ENCODE measurements at regions not wholly inside any gene's neighbourhood (a gene's known extent, or its start where the extent isn't known, plus 50 kb on each side); places are given as distances from the start of the nearest gene placed in this dataset.
"Not testable (repeated sequence)": the region's sequence is repeated elsewhere in the genome, so short reads cannot be mapped to it uniquely, and the experiment has no call there.

DNA sequence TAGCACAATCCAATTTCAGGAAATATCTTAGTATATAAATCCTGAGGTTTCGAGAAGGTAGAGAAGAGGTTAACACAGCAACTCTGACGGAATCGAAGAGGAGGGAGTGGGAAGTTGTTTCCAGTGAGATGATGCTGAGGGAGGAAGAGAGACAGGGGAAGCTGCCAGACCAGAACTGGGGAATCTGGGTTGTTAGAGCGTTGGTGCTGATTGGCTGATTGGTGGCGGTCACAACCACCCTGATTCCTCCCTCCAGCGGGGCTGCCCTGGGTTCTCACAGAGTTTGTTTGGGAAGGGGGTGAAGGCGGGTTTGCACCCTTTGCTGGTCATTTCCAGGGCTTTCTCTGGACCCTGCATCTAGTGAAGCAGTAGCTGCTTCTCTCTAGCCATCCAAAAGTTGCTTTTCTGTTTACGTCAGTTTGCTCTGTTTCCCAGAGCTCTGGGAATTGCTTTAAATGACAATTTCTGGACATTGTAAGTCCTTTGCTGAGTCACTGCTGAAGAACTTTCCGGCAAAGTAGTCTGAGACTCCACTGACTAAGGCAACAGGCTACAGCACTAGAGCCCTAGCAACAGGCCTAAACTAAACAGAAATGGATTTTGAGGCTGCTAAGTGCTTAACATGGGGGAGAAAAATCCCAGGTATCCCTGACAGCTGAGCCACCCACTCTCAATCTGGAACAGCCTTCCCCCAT is 90.1 kb downstream of the TENT5C start:
- Mint-ChIP-seq H3K27ac (no peak overlapping the region), H3K4me3 (no peak overlapping the region), H3K36me3 (no peaks in the 10 kb centered on the region), H3K4me1 (peaks cover 0 to 2% (median 0%) of the 10 kb centered on the region in 3 donors), H3K27me3 (peaks cover 14% of the 10 kb centered on the region), H3K9me3 (no peaks in the 10 kb centered on the region)

DNA sequence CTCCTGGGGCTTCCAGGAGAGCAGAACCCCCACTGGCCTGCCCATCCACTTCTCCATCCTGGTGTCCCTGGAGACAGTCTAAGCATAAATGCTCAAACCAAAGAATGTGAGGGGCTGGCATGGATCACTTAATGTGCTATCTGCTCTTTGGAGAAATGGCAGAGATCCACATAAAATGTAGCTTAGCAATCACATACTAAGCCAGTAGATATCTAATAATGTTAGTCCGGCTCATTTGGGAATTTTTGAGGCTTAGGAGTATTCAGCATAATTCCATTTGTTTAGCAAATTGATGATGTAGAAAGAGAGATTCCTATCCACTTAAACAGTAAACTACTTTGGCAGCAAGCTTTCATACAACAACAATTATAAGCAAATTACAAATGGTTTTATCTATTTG is 90.7 kb downstream of the TENT5C start:
- peaks cover 14% of the 10 kb centered on the region for H3K27me3 Mint-ChIP-seq

DNA sequence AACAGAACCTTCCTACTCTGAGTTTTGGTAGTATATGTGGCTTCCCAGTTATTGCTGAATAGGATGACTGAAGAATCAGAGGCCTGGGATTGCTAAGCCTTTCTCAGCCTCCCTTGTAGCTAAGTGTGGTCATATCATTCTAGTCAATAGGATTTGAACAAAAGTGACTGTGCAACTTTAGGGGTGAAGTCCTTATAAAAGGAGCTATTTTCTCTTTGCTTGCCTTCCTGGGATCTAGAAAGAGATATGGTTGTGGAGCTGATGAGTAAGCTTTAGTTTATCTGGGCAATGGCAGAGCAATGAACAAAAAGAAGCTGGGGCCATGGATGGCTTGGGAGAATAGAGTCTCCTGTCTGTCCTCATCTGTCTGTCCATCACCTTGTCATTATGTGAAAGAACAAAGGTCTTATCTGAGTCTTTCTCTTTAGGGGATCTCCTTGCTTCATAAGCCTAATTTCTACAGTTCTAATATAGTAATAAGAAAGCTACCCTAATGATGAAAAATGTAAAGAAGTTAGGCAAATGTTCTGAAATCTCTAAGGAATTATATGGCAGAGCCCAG is 91.5 kb downstream of the TENT5C start:
- H3K4me1 Mint-ChIP-seq: peaks cover 0 to 2% (median 0%) of the 10 kb centered on the region in 3 donors
- H3K27me3 Mint-ChIP-seq: peaks cover 14% of the 10 kb centered on the region
- no peak overlapping the region for H3K27ac Mint-ChIP-seq
- H3K9me3 Mint-ChIP-seq: no peaks in the 10 kb centered on the region
- H3K36me3 Mint-ChIP-seq: no peaks in the 10 kb centered on the region
- H3K4me3 Mint-ChIP-seq: no peak overlapping the region

More for the DNA sequence above, 90.7 kb downstream of the TENT5C start:
- Mint-ChIP-seq H3K4me1 (peaks cover 0 to 2% (median 0%) of the 10 kb centered on the region in 3 donors), H3K4me3 (no peak overlapping the region), H3K36me3 (no peaks in the 10 kb centered on the region), H3K9me3 (no peaks in the 10 kb centered on the region), H3K27ac (no peak overlapping the region)

DNA sequence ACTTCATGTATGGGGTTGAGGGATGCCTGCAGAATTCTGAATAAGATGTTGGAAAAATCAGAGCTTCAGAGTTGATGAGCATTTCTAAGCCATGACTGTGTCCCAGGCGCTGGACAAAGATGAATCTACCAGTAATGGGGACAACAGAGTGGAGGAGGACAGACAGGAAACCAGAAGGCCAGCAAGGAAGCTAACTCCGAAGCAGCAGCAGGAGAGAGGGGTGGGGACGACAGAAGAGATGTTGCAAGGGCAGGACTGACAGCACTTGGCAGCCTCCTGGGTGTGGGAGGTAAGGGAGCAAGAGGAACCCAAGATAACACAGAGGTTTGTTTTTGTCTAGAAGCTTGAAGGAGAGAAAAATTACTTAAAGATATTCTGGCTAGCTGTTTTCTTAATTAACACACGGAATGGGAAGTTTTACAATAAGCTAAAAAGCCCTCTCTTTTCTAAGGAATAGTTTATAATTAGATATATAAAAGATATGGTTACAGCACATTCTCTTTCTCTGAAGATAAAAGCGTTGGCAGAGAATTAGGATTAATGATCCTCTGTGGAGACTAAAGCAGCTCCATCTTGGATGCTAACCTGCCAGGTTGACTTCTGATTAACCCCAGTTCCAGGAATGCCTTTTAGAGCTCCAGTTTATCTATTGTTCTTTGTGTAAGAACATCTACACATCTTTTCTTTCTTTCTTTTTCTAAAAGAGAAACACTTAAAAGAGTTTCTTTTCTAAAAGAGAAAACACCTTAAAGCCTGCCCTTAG is 92.7 kb downstream of the TENT5C start:
- Mint-ChIP-seq H3K27ac (no peak overlapping the region), H3K9me3 (no peaks in the 10 kb centered on the region), H3K27me3 (peaks cover 14% of the 10 kb centered on the region), H3K4me1 (peaks cover 0 to 1% (median 0%) of the 10 kb centered on the region in 3 donors), H3K36me3 (no peaks in the 10 kb centered on the region), H3K4me3 (no peak overlapping the region)

DNA sequence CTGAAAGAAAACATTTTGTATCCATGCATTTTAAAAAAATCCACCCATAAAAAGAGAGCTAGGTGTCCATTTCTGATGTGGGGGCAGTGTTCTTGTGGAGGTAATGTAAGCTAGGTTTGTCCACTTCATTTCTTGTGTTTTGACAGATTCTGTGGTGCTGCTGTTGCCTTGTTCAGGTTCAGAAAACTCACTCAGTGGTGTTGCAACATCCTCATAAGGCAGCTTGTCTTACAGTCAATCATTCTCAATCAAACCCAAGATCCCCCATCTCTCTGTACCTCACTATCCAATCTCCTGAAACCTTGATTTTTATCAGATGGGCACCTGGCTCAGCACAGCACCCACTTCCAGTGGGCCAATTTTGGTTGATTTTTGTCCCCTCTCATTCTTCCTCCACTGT is 94.1 kb downstream of the TENT5C start:
- Mint-ChIP-seq H3K27ac (no peak overlapping the region), H3K4me1 (no peaks in the 10 kb centered on the region), H3K36me3 (no peaks in the 10 kb centered on the region), H3K4me3 (no peak overlapping the region), H3K27me3 (peaks cover 7% of the 10 kb centered on the region), H3K9me3 (no peaks in the 10 kb centered on the region)

DNA sequence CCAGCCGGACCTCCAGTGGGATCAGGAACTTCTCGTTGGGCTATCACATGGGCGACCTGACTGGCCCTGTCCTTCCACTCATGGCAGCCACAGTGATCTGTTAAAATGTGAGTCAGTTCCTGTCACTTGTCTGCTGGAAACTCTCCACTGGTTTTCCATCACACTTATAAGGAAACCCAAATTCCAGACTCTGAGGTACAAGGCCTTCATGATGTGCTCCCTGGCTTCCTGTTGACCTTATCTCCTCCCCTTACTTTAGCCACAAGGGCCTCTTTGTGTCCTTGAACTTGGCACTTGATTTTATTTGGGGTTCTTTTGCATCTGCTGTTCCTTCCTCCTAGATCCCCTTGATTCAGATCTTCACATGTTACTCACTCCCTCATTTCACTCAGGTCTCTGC is 96.8 kb downstream of the TENT5C start:
- peaks cover 4% of the 10 kb centered on the region for H3K36me3 Mint-ChIP-seq
- H3K27me3 Mint-ChIP-seq: peaks cover 4% of the 10 kb centered on the region
- H3K4me3 Mint-ChIP-seq: no peak overlapping the region
- no peaks in the 10 kb centered on the region for H3K4me1 Mint-ChIP-seq
- H3K9me3 Mint-ChIP-seq: peaks cover 0 to 5% (median 0%) of the 10 kb centered on the region in 3 donors
- no peak overlapping the region for H3K27ac Mint-ChIP-seq

DNA sequence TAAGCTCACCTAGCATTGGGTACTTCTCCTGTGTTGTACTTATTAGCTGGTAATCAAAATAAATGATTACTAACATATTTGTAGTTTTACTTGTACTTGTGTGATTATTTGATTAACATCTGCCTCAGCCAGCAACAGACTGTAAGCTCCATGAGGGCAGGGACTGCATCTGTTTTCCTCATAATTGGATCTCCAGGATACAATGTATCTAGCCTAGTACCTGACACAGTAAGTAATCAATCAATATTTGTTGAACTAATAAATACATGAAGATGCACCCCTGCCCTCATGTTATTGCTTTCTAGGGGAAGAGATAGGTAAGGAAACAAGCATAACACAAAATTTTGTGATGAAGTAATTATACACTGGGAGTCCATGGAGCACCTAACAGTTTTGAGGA is 101.5 kb downstream of the TENT5C start:
- Mint-ChIP-seq H3K27me3 (peaks cover 12% of the 10 kb centered on the region), H3K27ac (no peak overlapping the region), H3K9me3 (peaks cover 0 to 5% (median 0%) of the 10 kb centered on the region in 3 donors), H3K4me1 (no peaks in the 10 kb centered on the region), H3K4me3 (no peak overlapping the region), H3K36me3 (peaks cover 9% of the 10 kb centered on the region)

DNA sequence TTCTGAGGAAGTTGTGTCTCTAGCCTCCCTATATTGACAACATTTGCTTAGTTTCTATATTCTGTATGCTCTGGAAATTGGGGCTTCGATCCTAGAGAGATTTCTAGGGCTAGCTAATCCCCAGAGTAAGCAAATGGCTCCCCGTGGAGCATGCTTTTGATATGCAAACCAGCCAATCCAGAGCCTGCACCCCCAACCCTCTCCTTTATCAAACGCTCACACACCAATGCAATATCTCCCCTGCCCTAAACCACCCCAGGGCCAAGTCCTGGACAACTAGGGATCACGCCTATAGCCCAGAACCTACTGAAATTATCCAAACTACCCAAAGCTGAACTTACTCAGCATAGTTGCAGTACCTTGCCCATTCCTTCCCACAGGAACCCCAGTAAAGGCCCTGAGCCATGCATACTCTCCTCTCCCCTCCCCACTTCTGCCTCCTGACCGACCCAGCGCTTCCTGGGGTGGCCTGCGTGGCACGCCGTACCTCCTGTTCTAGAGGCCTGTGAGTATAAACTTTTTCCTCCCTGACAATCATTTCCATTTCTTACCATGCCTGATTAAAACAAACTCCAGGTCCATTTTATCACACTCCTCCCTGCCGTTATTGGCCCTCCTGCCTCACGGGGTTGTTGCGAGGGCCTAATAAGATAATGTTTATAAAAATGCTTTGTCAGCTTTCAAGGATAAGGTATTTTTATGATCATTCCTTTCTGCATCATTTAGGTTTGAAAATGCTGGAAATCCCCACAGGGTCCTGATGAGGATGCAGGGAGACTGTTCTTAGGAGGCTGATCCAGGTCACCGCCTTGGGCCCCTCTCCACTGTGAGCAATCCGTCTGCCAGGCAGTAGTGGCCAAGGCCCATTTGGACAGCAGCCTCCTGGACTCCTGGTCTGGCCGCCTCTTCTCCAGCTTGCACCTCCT is 102.7 kb downstream of the TENT5C start:
- peaks cover 14% of the 10 kb centered on the region for H3K27me3 Mint-ChIP-seq
- H3K9me3 Mint-ChIP-seq: peaks cover 0 to 5% (median 0%) of the 10 kb centered on the region in 3 donors
- H3K36me3 Mint-ChIP-seq: peaks cover 9% of the 10 kb centered on the region
- no peaks in the 10 kb centered on the region for H3K4me1 Mint-ChIP-seq
- H3K4me3 Mint-ChIP-seq: no peak overlapping the region
- no peak overlapping the region for H3K27ac Mint-ChIP-seq

DNA sequence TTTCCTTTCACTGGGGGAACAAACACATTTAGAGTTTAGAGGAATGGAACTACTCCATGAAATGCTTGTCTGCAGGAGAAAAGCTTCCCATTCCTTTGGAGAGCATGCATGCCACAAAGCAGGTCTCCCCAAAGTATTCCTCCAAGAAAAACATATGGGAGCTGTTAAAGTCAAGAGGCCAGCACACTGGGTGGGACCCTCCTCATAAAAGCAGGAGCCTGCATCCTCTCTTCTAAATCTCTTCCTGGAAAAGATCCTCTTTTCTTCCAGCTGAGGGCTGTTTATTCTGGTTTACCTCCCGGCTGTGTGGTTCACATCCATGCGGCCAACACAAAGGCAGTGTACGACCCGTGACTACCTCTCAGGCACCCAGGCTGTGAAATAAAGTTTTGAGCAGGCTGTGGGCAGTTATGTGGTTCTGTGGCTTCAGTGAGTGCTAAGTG is 103.4 kb downstream of the TENT5C start:
- peaks cover 18% of the 10 kb centered on the region for H3K27me3 Mint-ChIP-seq

DNA sequence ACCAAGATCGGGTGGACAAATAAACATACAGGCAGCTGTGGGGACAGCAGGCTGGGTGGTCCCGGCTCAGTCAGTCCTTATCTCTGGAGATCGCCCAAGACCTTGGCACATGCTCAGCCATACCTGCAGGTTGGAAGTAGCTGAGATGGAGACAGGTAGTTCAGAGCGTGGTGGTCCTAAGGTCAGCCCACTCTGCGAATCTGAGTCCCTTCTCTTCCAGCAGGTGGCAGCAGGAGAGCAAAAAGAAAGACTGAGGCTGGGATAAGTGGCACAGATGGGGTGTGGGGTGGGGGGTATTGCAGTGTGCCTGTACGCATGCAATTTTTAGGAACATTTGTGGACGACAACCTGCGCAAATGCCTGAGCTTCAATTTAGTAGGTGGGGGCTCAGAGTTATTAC is 104.9 kb downstream of the TENT5C start:
- H3K36me3 Mint-ChIP-seq: peaks cover 7% of the 10 kb centered on the region
- peaks cover 17% of the 10 kb centered on the region for H3K27me3 Mint-ChIP-seq
- no peak overlapping the region for H3K4me3 Mint-ChIP-seq
- H3K27ac Mint-ChIP-seq: no peak overlapping the region
- no peaks in the 10 kb centered on the region for H3K4me1 Mint-ChIP-seq
- H3K9me3 Mint-ChIP-seq: peaks cover 0 to 5% (median 0%) of the 10 kb centered on the region in 3 donors

More for the DNA sequence above, 103.4 kb downstream of the TENT5C start:
- H3K4me1 Mint-ChIP-seq: no peaks in the 10 kb centered on the region
- H3K4me3 Mint-ChIP-seq: no peak overlapping the region
- H3K9me3 Mint-ChIP-seq: peaks cover 0 to 5% (median 0%) of the 10 kb centered on the region in 3 donors
- H3K36me3 Mint-ChIP-seq: peaks cover 9% of the 10 kb centered on the region
- no peak overlapping the region for H3K27ac Mint-ChIP-seq

DNA sequence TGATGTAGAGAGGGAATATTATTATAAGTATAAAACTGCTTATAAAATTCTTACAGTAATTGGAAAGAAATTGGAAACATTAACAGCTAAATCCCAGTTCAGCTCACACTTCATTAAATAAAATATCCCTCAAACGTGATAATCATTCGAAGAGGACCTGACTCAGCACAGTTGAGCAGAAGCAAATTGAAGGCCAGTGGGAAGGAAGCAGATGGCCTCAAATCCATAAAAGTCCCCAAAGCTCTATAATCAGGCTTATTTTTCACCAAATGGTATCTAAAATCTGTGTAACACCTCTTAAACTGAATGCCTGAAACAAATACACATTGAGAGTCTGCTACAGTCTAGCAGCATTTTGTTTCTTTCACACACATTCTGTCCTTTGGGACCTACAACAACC is 106.8 kb downstream of the TENT5C start:
- no peaks in the 10 kb centered on the region for H3K4me1 Mint-ChIP-seq
- no peak overlapping the region for H3K4me3 Mint-ChIP-seq
- H3K27me3 Mint-ChIP-seq: peaks cover 16% of the 10 kb centered on the region
- H3K36me3 Mint-ChIP-seq: peaks cover 7% of the 10 kb centered on the region
- H3K9me3 Mint-ChIP-seq: peaks cover 0 to 6% (median 3%) of the 10 kb centered on the region in 3 donors
- H3K27ac Mint-ChIP-seq: no peak overlapping the region

DNA sequence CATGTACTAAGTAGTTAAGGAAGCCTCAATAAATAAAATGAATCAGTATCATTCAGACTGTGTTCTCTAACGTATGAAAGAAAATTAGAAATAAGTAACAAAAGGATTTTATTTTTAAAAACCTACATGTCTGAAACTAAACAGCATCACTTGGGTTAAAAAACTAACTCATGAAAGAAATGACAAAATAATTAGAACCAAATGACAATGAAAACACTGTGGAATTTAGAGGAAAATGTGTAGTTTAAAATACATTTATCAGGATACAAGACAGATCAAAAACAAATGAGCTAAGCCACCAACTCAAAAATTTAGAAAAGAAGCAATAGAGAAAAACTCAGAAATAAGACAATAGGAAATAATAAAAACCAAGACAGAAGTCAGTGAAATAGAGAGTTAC is 108.7 kb downstream of the TENT5C start:
- Mint-ChIP-seq H3K4me3 (no peak overlapping the region), H3K27me3 (peaks cover 11% of the 10 kb centered on the region), H3K9me3 (peaks cover 0 to 10% (median 3%) of the 10 kb centered on the region in 3 donors), H3K27ac (peak overlapping the region in 1 of 3 donors; percentile 24), H3K4me1 (no peaks in the 10 kb centered on the region), H3K36me3 (peaks cover 5% of the 10 kb centered on the region)

DNA sequence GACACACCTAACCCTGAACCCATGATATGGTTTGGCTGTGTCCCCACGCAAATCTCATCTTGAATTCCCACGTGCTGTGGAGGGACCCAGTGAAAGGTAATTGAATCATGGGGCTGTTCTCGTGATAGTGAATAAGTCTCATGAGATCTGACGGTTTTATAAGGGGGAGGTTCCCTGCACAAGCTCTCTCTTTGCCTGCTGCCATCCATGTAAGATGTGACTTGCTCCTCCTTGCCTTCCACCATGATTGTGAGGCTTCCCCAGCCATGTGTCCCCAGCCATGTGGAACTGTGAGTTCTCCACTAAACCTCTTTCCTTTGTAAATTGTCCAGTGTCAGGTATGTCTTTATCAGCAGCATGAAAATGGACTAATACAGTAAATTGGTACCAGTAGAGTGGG is 110.2 kb downstream of the TENT5C start:
- not testable (repeated sequence) for H3K27ac Mint-ChIP-seq, H3K4me3 Mint-ChIP-seq, H3K36me3 Mint-ChIP-seq, H3K4me1 Mint-ChIP-seq
- Mint-ChIP-seq H3K9me3 (peaks cover 3 to 18% (median 10%) of the 10 kb centered on the region in 3 donors), H3K27me3 (peaks cover 16% of the 10 kb centered on the region)

DNA sequence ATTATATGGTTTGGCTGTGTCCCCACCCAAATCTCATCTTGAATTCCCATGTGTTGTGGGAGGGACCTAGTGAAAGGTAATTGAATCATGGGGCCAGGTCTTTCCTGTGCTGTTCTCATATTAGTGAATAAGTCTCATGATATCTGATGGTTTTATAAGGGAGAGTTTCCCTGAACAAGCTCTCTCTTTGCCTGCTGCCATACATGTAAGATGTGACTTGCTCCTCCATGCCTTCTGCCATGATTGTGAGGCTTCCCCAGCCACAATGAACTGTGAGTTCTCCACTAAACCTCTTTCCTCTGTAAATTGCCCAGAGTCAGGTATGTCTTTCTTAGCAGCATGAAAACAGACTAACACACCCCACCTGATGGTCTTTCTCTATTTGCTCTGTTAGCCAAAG is 112.1 kb downstream of the TENT5C start:
- H3K36me3 Mint-ChIP-seq, H3K4me1 Mint-ChIP-seq, H3K27ac Mint-ChIP-seq: not testable (repeated sequence)
- H3K9me3 Mint-ChIP-seq: peaks cover 3 to 23% (median 10%) of the 10 kb centered on the region in 3 donors
- peaks cover 10% of the 10 kb centered on the region for H3K27me3 Mint-ChIP-seq
- H3K4me3 Mint-ChIP-seq: peak overlapping the region in 1 of 4 donors; percentile 37

Data from IgD-negative memory B cell (primary cell).